ENCODE measurements at regions not wholly inside any gene's neighbourhood (a gene's known extent, or its start where the extent isn't known, plus 50 kb on each side); places are given as distances from the start of the nearest gene placed in this dataset.
A peak's percentile ranks its signal among the peaks of the same experiment; 100 is the strongest.

DNA sequence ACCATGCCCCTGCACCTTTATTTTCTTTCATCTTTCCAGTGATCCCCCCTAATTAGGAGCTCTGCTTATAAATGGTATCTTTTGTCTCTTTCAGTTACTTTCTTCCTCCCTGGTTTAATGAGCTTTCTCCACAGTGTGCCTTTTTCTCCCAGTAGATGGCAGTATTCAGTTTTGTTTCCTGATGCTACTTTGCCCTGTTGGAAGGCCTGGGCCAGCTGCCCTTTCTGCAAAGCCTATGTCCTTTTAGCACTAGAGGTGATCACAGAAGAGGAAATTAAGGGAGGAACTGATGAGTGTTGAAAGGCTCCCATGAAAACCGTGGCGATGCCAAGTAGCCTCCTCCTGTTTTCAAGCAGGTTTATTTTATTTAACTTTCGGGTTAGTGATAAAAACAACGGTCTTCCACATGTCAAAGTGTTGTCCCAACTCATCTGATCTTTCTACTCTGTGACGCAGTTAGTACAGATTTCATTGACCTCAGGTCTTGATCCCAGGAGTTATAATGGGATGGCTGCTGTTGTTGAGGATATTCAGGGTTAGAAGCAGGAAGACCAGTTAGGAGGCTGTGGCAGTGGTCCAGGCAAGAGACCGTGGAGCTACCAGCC lies 184.2 kb upstream of the BMP2 start:
- 45% methylated on average over 6 of the region's 6 CpGs for WGBS
- H3K4me3 ChIP-seq (ENCODE audit: low read length) = no peak overlapping the region
- DNase-seq (peak; percentile 52 to 82 (median 63)), ATAC-seq (peak; percentile 81 to 85)
- H3K4me1 ChIP-seq (ENCODE audit: control insufficient read depth, insufficient read depth, low read length) = peaks cover 3% of the 10 kb centered on the region
- no peak overlapping the region for H3K27ac ChIP-seq (ENCODE audit: low read length)
- no peaks in the 10 kb centered on the region for H3K27me3 ChIP-seq (ENCODE audit: control insufficient read depth, insufficient read depth)
- intact Hi-C loops (cut with DNase I) = loop anchor here in 2 of 4 donors (5.0 to 10.0 kb wide), 2 partner anchors 232 to 239 kb away; no protein-coding TSS in a partner anchor
- no peaks in the 10 kb centered on the region for H3K9me3 ChIP-seq (ENCODE audit: control insufficient read depth, low read length)

DNA sequence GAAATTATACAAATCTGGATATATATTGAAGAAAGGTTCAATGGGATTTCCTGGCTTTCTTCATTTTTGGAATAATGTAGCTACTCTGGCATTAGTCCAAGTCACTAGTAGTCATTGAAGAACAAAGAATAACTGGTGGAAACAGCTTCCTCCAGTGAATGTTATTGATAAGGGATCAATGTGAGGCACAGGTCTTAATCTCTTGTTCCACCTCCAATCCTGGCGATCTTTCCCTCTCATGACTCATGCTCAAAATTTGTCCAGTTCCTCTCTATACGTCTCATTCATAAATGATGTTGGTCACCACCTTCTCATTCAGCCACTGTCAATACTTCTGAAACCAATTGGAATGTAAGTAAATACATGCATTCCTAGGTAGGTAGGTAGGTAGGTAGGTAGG lies 185.0 kb upstream of the BMP2 start:
- Histone ChIP-seq H3K4me1 (ENCODE audit: control insufficient read depth, insufficient read depth, low read length) (peaks cover 3% of the 10 kb centered on the region), H3K27me3 (ENCODE audit: control insufficient read depth, insufficient read depth) (no peaks in the 10 kb centered on the region), H3K9me3 (ENCODE audit: control insufficient read depth, low read length) (no peaks in the 10 kb centered on the region), H3K27ac (ENCODE audit: low read length) (no peak overlapping the region), H3K4me3 (ENCODE audit: low read length) (no peak overlapping the region)
- DNase-seq (no peak), ATAC-seq (no peak)
- WGBS = 66% methylated on average over 2 of the region's 2 CpGs
- intact Hi-C loops (cut with DNase I) = loop anchor here in 2 of 4 donors (5.0 to 10.0 kb wide), 2 partner anchors 232 to 240 kb away; no protein-coding TSS in a partner anchor

DNA sequence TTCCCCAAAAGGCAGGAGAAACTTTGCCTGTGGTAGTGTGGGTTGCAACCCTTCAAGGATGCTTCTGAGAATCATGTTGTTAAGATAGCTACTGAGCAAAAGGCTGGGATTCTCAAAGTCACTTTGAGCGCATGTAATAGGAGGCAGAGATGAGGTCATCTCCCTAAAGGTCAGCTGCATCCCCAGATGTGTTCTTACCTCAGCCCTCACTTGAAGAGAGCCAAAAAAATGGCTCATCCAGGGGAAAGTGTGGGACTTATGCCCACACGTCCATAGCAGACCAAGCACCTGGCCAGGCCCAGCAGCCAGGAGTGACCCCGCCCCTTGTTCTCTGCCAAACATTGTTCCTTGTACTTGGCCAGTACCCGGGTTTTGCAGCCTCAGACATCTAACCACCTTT lies 187.0 kb upstream of the BMP2 start:
- no peak overlapping the region for H3K27ac ChIP-seq (ENCODE audit: low read length)
- peaks cover 3% of the 10 kb centered on the region for H3K4me1 ChIP-seq (ENCODE audit: control insufficient read depth, insufficient read depth, low read length)
- H3K4me3 ChIP-seq (ENCODE audit: low read length) = no peak overlapping the region
- H3K9me3 ChIP-seq (ENCODE audit: control insufficient read depth, low read length) = no peaks in the 10 kb centered on the region
- 72% methylated on average over 4 of the region's 4 CpGs for WGBS
- DNase-seq = peak in 1 of 3 donors; percentile 13
- H3K27me3 ChIP-seq (ENCODE audit: control insufficient read depth, insufficient read depth) = no peaks in the 10 kb centered on the region
- peak in 1 of 2 donors; percentile 21 for ATAC-seq
- intact Hi-C loops (cut with DNase I) = loop anchor here in 2 of 4 donors (5.0 to 10.0 kb wide), 2 partner anchors 234 to 242 kb away; no protein-coding TSS in a partner anchor

- Histone ChIP-seq H3K9me3 (ENCODE audit: control insufficient read depth, low read length) (no peaks in the 10 kb centered on the region), H3K4me3 (ENCODE audit: low read length) (no peak overlapping the region), H3K4me1 (ENCODE audit: control insufficient read depth, insufficient read depth, low read length) (peaks cover 3% of the 10 kb centered on the region), H3K27me3 (ENCODE audit: control insufficient read depth, insufficient read depth) (no peaks in the 10 kb centered on the region), H3K27ac (ENCODE audit: low read length) (no peak overlapping the region)
- intact Hi-C loops (cut with DNase I) = loop anchor here in 2 of 4 donors (5.0 to 10.0 kb wide), 2 partner anchors 235 to 242 kb away; no protein-coding TSS in a partner anchor
- WGBS = 59% methylated on average over 3 of the region's 3 CpGs
- DNase-seq (no peak), ATAC-seq (no peak)
Measured at GRCh38 chr20:6579824-6580223, 187.7 kb upstream of the BMP2 start.

DNA sequence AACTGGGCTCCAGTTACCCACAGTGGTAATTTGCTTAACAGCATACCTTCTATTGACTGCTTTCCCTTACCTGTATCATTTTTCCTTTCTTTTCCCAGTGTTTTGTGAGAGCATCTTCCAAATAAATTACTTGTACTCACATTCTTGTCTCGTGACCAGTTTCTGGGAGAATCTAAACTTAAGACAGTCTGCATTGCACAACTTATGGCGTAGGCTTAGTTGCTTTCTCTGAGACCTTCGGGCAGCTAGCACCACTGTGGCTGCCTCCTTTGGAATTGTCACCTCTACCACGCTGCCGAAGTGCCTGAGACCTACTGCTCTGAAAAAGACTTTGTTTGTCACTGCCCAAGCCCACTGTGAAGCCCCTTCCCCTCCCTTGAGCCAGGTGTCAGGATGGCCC lies 188.1 kb upstream of the BMP2 start:
- WGBS = 92% methylated on average over 5 of the region's 5 CpGs
- no peak overlapping the region for H3K27ac ChIP-seq (ENCODE audit: low read length)
- H3K4me3 ChIP-seq (ENCODE audit: low read length) = no peak overlapping the region
- H3K9me3 ChIP-seq (ENCODE audit: control insufficient read depth, low read length) = no peaks in the 10 kb centered on the region
- H3K4me1 ChIP-seq (ENCODE audit: control insufficient read depth, insufficient read depth, low read length) = peaks cover 3% of the 10 kb centered on the region
- intact Hi-C loops (cut with DNase I) = no loop called here
- no peaks in the 10 kb centered on the region for H3K27me3 ChIP-seq (ENCODE audit: control insufficient read depth, insufficient read depth)
- no peak for DNase-seq
- ATAC-seq = no peak

DNA sequence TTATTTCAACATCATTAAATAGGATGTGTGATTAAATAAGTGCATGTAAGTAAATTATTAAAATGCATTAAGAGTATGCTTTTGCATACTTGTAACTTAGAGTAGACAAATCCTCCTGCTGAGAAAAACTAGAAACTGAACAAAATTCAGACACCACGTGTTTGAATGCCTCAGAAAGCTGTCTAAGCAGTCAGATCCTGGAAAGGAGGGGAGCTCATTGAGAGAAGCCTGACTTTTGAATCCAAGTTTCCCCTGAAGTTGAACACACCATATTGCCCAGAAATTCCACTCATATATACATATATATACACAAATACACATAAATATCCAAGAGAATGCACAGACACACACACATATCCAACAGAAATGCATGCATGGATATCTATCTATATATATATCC lies 190.0 kb upstream of the BMP2 start:
- ATAC-seq (no peak), DNase-seq (no peak)
- Histone ChIP-seq H3K27ac (ENCODE audit: low read length) (no peak overlapping the region), H3K4me1 (ENCODE audit: control insufficient read depth, insufficient read depth, low read length) (no peaks in the 10 kb centered on the region), H3K27me3 (ENCODE audit: control insufficient read depth, insufficient read depth) (no peaks in the 10 kb centered on the region), H3K4me3 (ENCODE audit: low read length) (no peak overlapping the region), H3K9me3 (ENCODE audit: control insufficient read depth, low read length) (no peaks in the 10 kb centered on the region)
- WGBS = 59% methylated on average over 1 of the region's 1 CpG
- intact Hi-C loops (cut with DNase I) = no loop called here

DNA sequence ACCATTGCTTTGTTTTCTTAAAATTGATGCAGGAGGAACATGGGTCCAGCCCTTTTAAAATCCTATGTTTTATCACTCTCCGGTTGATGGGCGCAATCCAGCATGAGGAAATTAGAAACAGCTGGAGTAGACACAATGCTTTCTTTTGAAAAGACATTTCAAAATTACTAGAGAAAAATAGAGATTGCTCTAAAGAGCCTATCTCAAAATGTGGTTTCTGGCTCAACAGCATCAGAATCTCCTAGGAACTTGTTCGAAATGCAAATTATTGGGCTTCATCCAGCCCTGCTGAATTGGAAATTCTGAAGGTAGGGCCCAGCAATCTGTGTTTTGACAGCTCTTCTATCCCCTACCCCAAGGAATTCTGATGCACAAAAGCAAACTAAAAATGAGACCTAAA lies 190.8 kb upstream of the BMP2 start:
- Histone ChIP-seq H3K4me3 (ENCODE audit: low read length) (no peak overlapping the region), H3K4me1 (ENCODE audit: control insufficient read depth, insufficient read depth, low read length) (no peaks in the 10 kb centered on the region), H3K27ac (ENCODE audit: low read length) (no peak overlapping the region), H3K9me3 (ENCODE audit: control insufficient read depth, low read length) (no peaks in the 10 kb centered on the region), H3K27me3 (ENCODE audit: control insufficient read depth, insufficient read depth) (no peaks in the 10 kb centered on the region)
- 64% methylated on average over 3 of the region's 3 CpGs for WGBS
- ATAC-seq (peak; percentile 49 to 70), DNase-seq (peak in 1 of 3 donors; percentile 33)
- intact Hi-C loops (cut with DNase I) = no loop called here

DNA sequence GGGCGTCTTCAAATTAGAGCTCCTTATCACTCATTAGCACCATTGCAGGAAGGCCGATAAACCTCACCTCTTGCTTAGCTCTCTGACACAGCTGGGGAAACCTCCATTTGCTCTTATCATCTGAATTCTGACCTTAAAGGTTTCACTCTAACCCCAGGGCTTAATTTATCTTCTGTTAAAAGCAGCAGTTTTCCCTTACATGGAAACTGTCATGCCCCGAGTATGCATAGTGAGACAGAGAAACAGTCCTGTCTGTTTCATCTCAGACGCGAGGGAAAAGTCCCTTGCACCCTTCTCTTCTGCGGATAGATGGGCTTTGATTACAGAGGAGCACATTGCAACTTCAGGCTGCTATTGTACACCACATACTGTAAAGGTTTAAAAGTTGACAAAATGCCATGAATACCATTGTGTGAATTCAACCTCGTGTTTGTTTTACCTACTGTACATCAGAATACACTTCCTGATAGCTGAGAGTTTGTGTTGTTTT lies 191.5 kb upstream of the BMP2 start:
- ATAC-seq (peak in 1 of 2 donors; percentile 54), DNase-seq (no peak)
- Histone ChIP-seq H3K27ac (ENCODE audit: low read length) (no peak overlapping the region), H3K4me3 (ENCODE audit: low read length) (no peak overlapping the region), H3K27me3 (ENCODE audit: control insufficient read depth, insufficient read depth) (no peaks in the 10 kb centered on the region), H3K4me1 (ENCODE audit: control insufficient read depth, insufficient read depth, low read length) (no peaks in the 10 kb centered on the region), H3K9me3 (ENCODE audit: control insufficient read depth, low read length) (no peaks in the 10 kb centered on the region)
- intact Hi-C loops (cut with DNase I) = no loop called here
- WGBS = 21% methylated on average over 7 of the region's 7 CpGs

- no peak for DNase-seq
- Histone ChIP-seq H3K27me3 (ENCODE audit: control insufficient read depth, insufficient read depth) (no peaks in the 10 kb centered on the region), H3K27ac (ENCODE audit: low read length) (no peak overlapping the region), H3K4me3 (ENCODE audit: low read length) (no peak overlapping the region), H3K9me3 (ENCODE audit: control insufficient read depth, low read length) (no peaks in the 10 kb centered on the region), H3K4me1 (ENCODE audit: control insufficient read depth, insufficient read depth, low read length) (no peaks in the 10 kb centered on the region)
- WGBS = 78% methylated on average over 3 of the region's 3 CpGs
- no peak for ATAC-seq
- intact Hi-C loops (cut with DNase I) = no loop called here
Measured at GRCh38 chr20:6566821-6567220, 200.7 kb upstream of the BMP2 start.

- no peaks in the 10 kb centered on the region for H3K27me3 ChIP-seq (ENCODE audit: control insufficient read depth, insufficient read depth)
- 44% methylated on average over 3 of the region's 3 CpGs for WGBS
- H3K9me3 ChIP-seq (ENCODE audit: control insufficient read depth, low read length) = no peaks in the 10 kb centered on the region
- H3K4me1 ChIP-seq (ENCODE audit: control insufficient read depth, insufficient read depth, low read length) = no peaks in the 10 kb centered on the region
- H3K4me3 ChIP-seq (ENCODE audit: low read length) = no peak overlapping the region
- ATAC-seq (no peak), DNase-seq (no peak)
- H3K27ac ChIP-seq (ENCODE audit: low read length) = no peak overlapping the region
- intact Hi-C loops (cut with DNase I) = no loop called here
Measured at GRCh38 chr20:6562111-6562510, 205.4 kb upstream of the BMP2 start.

DNA sequence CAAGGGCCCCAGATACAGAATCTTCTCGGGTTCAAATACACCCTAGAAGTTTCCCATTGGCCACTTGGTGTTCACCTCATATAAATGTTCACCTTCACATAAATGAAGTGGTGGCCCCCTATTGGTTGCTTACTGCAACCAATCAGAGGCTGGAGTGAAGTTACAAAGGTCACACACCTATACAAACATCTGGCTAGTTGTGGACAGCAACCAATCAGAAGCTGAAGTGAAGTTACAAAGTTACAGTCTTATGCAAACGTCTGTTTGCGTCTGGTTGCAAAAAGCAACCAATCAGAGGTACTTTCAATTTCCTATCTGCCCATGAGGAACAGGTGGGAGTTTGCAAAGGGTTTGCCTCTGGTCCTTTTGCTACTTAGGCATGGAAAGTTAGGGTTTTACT lies 206.5 kb upstream of the BMP2 start:
- Histone ChIP-seq H3K27ac (ENCODE audit: low read length) (no peak overlapping the region), H3K4me3 (ENCODE audit: low read length) (no peak overlapping the region), H3K4me1 (ENCODE audit: control insufficient read depth, insufficient read depth, low read length) (no peaks in the 10 kb centered on the region), H3K27me3 (ENCODE audit: control insufficient read depth, insufficient read depth) (no peaks in the 10 kb centered on the region), H3K9me3 (ENCODE audit: control insufficient read depth, low read length) (no peaks in the 10 kb centered on the region)
- WGBS = 84% methylated on average over 3 of the region's 3 CpGs
- intact Hi-C loops (cut with DNase I) = no loop called here
- ATAC-seq = no peak
- DNase-seq = no peak

Measured in right cardiac atrium (tissue), 5 donors.